Lower lobe of right lung (tissue), 2 donors: ENCODE measurements at regions not wholly inside any gene's neighbourhood (a gene's known extent, or its start where the extent isn't known, plus 50 kb on each side); places are given as distances from the start of the nearest gene placed in this dataset.

Source experiments
- ATAC-seq, 2 donors: fragments of 200-7000 bp; cut with Tn5 transposase; one replicate each; pipeline ENCODE4 v1.9.1; 2020 to 2022; ENCODE audit warnings: mild to moderate bottlenecking in 2 of 2, moderate library complexity in 2 of 2
- DNase-seq: peaks from one replicate; pipeline ENCODE4 v3.0.0-alpha.2; 2020
- H3K27ac ChIP-seq: fragments of 200-600 bp; one replicate; pipeline ENCODE4 v1.8.0; 2022
- H3K27me3 ChIP-seq: fragments of 200-600 bp; one replicate; pipeline ENCODE4 v1.8.0; 2022; ENCODE audit warnings: low read depth
- H3K36me3 ChIP-seq: fragments of 200-600 bp; one replicate; pipeline ENCODE4 v1.8.0; 2022; ENCODE audit warnings: mild to moderate bottlenecking
- H3K4me1 ChIP-seq: fragments of 200-600 bp; one replicate; pipeline ENCODE4 v1.8.0; 2022
- H3K4me3 ChIP-seq: fragments of 200-600 bp; one replicate; pipeline ENCODE4 v1.8.0; 2022; ENCODE audit warnings: mild to moderate bottlenecking
- H3K9me3 ChIP-seq: fragments of 200-600 bp; one replicate; pipeline ENCODE4 v1.8.0; 2022
- CTCF ChIP-seq: fragments of 200-600 bp; IDR thresholded peaks from one replicate; pipeline ENCODE4 v1.8.0; 2022; ENCODE audit warnings: antibody characterized with exemption, mild to moderate bottlenecking
- intact Hi-C: fragments of 100-400 bp; cut with DNase I; formaldehyde crosslinking; loops from one replicate; pipeline ENCODE4 v1.11.0; 2022
- donor health status: DM: no; HTN: yes; CAD: no; lungs with severe emphysema.

- DNase-seq (no peak), ATAC-seq (no peak)
- Histone ChIP-seq H3K9me3 (no peaks in the 10 kb centered on the region), H3K4me1 (no peaks in the 10 kb centered on the region), H3K4me3 (no peak overlapping the region), H3K27me3 (peaks cover 7% of the 10 kb centered on the region), H3K36me3 (no peaks in the 10 kb centered on the region), H3K27ac (no peak overlapping the region)
- no peak for TF ChIP-seq CTCF
- intact Hi-C loops = no loop called here
Measured at GRCh38 chr2:7405861-7406715, 488.9 kb downstream of the RNF144A start.

- no peak overlapping the region for H3K4me3 ChIP-seq
- intact Hi-C loops = no loop called here
- ATAC-seq = no peak
- no peak overlapping the region for H3K27ac ChIP-seq
- no peak for TF ChIP-seq CTCF
- no peak for DNase-seq
- H3K4me1 ChIP-seq = no peaks in the 10 kb centered on the region
- peaks cover 7% of the 10 kb centered on the region for H3K27me3 ChIP-seq
- H3K9me3 ChIP-seq = no peaks in the 10 kb centered on the region
- no peaks in the 10 kb centered on the region for H3K36me3 ChIP-seq
Measured at GRCh38 chr2:7407001-7407400, 489.8 kb downstream of the RNF144A start.

- DNase-seq = no peak
- Histone ChIP-seq H3K27me3 (peaks cover under 1% of the 10 kb centered on the region), H3K4me3 (no peak overlapping the region), H3K27ac (no peak overlapping the region), H3K4me1 (no peaks in the 10 kb centered on the region), H3K9me3 (no peaks in the 10 kb centered on the region), H3K36me3 (no peaks in the 10 kb centered on the region)
- intact Hi-C loops = no loop called here
- no peak for ATAC-seq
- no peak for TF ChIP-seq CTCF
Measured at GRCh38 chr2:7407906-7408680, 490.9 kb downstream of the RNF144A start.

GRCh38 chr2:7411691-7412090, 494.5 kb downstream of the RNF144A start:
- Histone ChIP-seq H3K27ac (no peak overlapping the region), H3K36me3 (no peaks in the 10 kb centered on the region), H3K4me3 (no peak overlapping the region), H3K4me1 (no peaks in the 10 kb centered on the region), H3K9me3 (no peaks in the 10 kb centered on the region), H3K27me3 (no peaks in the 10 kb centered on the region)
- ATAC-seq (no peak), DNase-seq (no peak)
- TF ChIP-seq CTCF = no peak
- intact Hi-C loops = no loop called here

GRCh38 chr2:7417845-7418742, 500.9 kb downstream of the RNF144A start:
- Histone ChIP-seq H3K4me3 (no peak overlapping the region), H3K9me3 (no peaks in the 10 kb centered on the region), H3K27me3 (no peaks in the 10 kb centered on the region), H3K4me1 (no peaks in the 10 kb centered on the region), H3K36me3 (no peaks in the 10 kb centered on the region), H3K27ac (no peak overlapping the region)
- ATAC-seq = no peak
- no peak for DNase-seq
- intact Hi-C loops = no loop called here
- TF ChIP-seq CTCF = no peak
